ENCODE measurements at regions not wholly inside any gene's neighbourhood (a gene's known extent, or its start where the extent isn't known, plus 50 kb on each side); places are given as distances from the start of the nearest gene placed in this dataset.

GRCh38 chr2:60118917-60119316, 434.5 kb downstream of the BCL11A start:
- no peak for DNase-seq (ENCODE audit: extremely low spot score)
- ChIA-PET CTCF (no interaction called here), POLR2A (no interaction called here)
- TF ChIP-seq CTBP1 (IDR thresholded peaks at IDR 0.05; ENCODE audit: borderline replicate concordance) (no peak), SP1 (IDR thresholded peaks at IDR 0.05) (no peak), SUZ12 (IDR thresholded peaks at IDR 0.05) (no peak), L3MBTL2 (conservative IDR thresholded peaks at IDR 0.05) (no peak), TARDBP (IDR thresholded peaks at IDR 0.05) (no peak), ELF4 (IDR thresholded peaks at IDR 0.05) (no peak), FOXK2 (IDR thresholded peaks at IDR 0.05) (no peak), ARNT (IDR thresholded peaks at IDR 0.05) (no peak), BHLHE40 (IDR thresholded peaks at IDR 0.05; ENCODE audit: borderline replicate concordance) (no peak), ZNF384 (IDR thresholded peaks at IDR 0.05) (no peak), PKNOX1 (IDR thresholded peaks at IDR 0.05) (no peak), FOXA1 (IDR thresholded peaks at IDR 0.05) (no peak), FOXM1 (IDR thresholded peaks at IDR 0.05; ENCODE audit: borderline replicate concordance) (no peak), HDGF (IDR thresholded peaks at IDR 0.05; ENCODE audit: borderline replicate concordance) (no peak), NFRKB (IDR thresholded peaks at IDR 0.05) (no peak), LEF1 (IDR thresholded peaks at IDR 0.05; ENCODE audit: borderline replicate concordance) (no peak)

GRCh38 chr2:60118061-60118460, 435.4 kb downstream of the BCL11A start:
- DNase-seq (ENCODE audit: extremely low spot score), result no peak
- CTCF ChIA-PET, result no interaction called here
- TF ChIP-seq BHLHE40 (IDR thresholded peaks at IDR 0.05; ENCODE audit: borderline replicate concordance) (no peak), HDGF (IDR thresholded peaks at IDR 0.05; ENCODE audit: borderline replicate concordance) (no peak), ARNT (IDR thresholded peaks at IDR 0.05) (no peak), SUZ12 (IDR thresholded peaks at IDR 0.05) (no peak), L3MBTL2 (conservative IDR thresholded peaks at IDR 0.05) (no peak), FOXA1 (IDR thresholded peaks at IDR 0.05) (no peak), LEF1 (IDR thresholded peaks at IDR 0.05; ENCODE audit: borderline replicate concordance) (no peak), ZNF384 (IDR thresholded peaks at IDR 0.05) (no peak), CTBP1 (IDR thresholded peaks at IDR 0.05; ENCODE audit: borderline replicate concordance) (no peak), PKNOX1 (IDR thresholded peaks at IDR 0.05) (no peak), ELF4 (IDR thresholded peaks at IDR 0.05) (no peak), NFRKB (IDR thresholded peaks at IDR 0.05) (no peak), FOXM1 (IDR thresholded peaks at IDR 0.05; ENCODE audit: borderline replicate concordance) (no peak), FOXK2 (IDR thresholded peaks at IDR 0.05) (no peak), SP1 (IDR thresholded peaks at IDR 0.05) (no peak), TARDBP (IDR thresholded peaks at IDR 0.05) (no peak)
- POLR2A ChIA-PET, result no interaction called here

GRCh38 chr2:60116161-60116875, 437.1 kb downstream of the BCL11A start:
- ChIA-PET CTCF (no interaction called here), POLR2A (no interaction called here)
- DNase-seq (ENCODE audit: extremely low spot score), result no peak
- no peak for TF ChIP-seq ZNF384 (IDR thresholded peaks at IDR 0.05)
- TF ChIP-seq CTBP1 (IDR thresholded peaks at IDR 0.05; ENCODE audit: borderline replicate concordance), result no peak
- no peak for TF ChIP-seq BHLHE40 (IDR thresholded peaks at IDR 0.05; ENCODE audit: borderline replicate concordance)
- no peak for TF ChIP-seq SP1 (IDR thresholded peaks at IDR 0.05)
- no peak for TF ChIP-seq ELF4 (IDR thresholded peaks at IDR 0.05)

GRCh38 chr2:60109744-60110143, 443.7 kb downstream of the BCL11A start:
- no peak for DNase-seq (ENCODE audit: extremely low spot score)
- ChIA-PET CTCF (interaction anchor here (0.6 kb wide), 1 partner anchor 440 kb away, joined by 5 read pairs; no protein-coding TSS in a partner anchor), POLR2A (no interaction called here)
- TF ChIP-seq NFRKB (IDR thresholded peaks at IDR 0.05) (no peak), SUZ12 (IDR thresholded peaks at IDR 0.05) (no peak), ZNF384 (IDR thresholded peaks at IDR 0.05) (no peak), ELF4 (IDR thresholded peaks at IDR 0.05) (no peak), TARDBP (IDR thresholded peaks at IDR 0.05) (no peak), L3MBTL2 (conservative IDR thresholded peaks at IDR 0.05) (no peak), FOXK2 (IDR thresholded peaks at IDR 0.05) (no peak)

- TF ChIP-seq CTBP1 (IDR thresholded peaks at IDR 0.05; ENCODE audit: borderline replicate concordance) (no peak), FOXM1 (IDR thresholded peaks at IDR 0.05; ENCODE audit: borderline replicate concordance) (no peak), PKNOX1 (IDR thresholded peaks at IDR 0.05) (no peak), FOXA1 (IDR thresholded peaks at IDR 0.05) (no peak), LEF1 (IDR thresholded peaks at IDR 0.05; ENCODE audit: borderline replicate concordance) (no peak), FOXK2 (IDR thresholded peaks at IDR 0.05) (no peak), HDGF (IDR thresholded peaks at IDR 0.05; ENCODE audit: borderline replicate concordance) (no peak), TARDBP (IDR thresholded peaks at IDR 0.05) (no peak), NFRKB (IDR thresholded peaks at IDR 0.05) (no peak), SP1 (IDR thresholded peaks at IDR 0.05) (no peak), ELF4 (IDR thresholded peaks at IDR 0.05) (no peak), ARNT (IDR thresholded peaks at IDR 0.05) (no peak), SUZ12 (IDR thresholded peaks at IDR 0.05) (no peak), ZNF384 (IDR thresholded peaks at IDR 0.05) (no peak), L3MBTL2 (conservative IDR thresholded peaks at IDR 0.05) (no peak), BHLHE40 (IDR thresholded peaks at IDR 0.05; ENCODE audit: borderline replicate concordance) (no peak)
- ChIA-PET POLR2A (no interaction called here), CTCF (no interaction called here)
- DNase-seq (ENCODE audit: extremely low spot score), result no peak
These were observed 446.5 kb downstream of the BCL11A start for GRCh38 chr2:60106836-60107529.

- TF ChIP-seq CTBP1 (IDR thresholded peaks at IDR 0.05; ENCODE audit: borderline replicate concordance) (no peak), L3MBTL2 (conservative IDR thresholded peaks at IDR 0.05) (no peak), LEF1 (IDR thresholded peaks at IDR 0.05; ENCODE audit: borderline replicate concordance) (no peak), FOXM1 (IDR thresholded peaks at IDR 0.05; ENCODE audit: borderline replicate concordance) (no peak), NFRKB (IDR thresholded peaks at IDR 0.05) (no peak), HDGF (IDR thresholded peaks at IDR 0.05; ENCODE audit: borderline replicate concordance) (no peak), SP1 (IDR thresholded peaks at IDR 0.05) (no peak), ELF4 (IDR thresholded peaks at IDR 0.05) (no peak), TARDBP (IDR thresholded peaks at IDR 0.05) (no peak), SUZ12 (IDR thresholded peaks at IDR 0.05) (no peak), FOXA1 (IDR thresholded peaks at IDR 0.05) (no peak), PKNOX1 (IDR thresholded peaks at IDR 0.05) (no peak), FOXK2 (IDR thresholded peaks at IDR 0.05) (no peak), ZNF384 (IDR thresholded peaks at IDR 0.05) (no peak), BHLHE40 (IDR thresholded peaks at IDR 0.05; ENCODE audit: borderline replicate concordance) (no peak), ARNT (IDR thresholded peaks at IDR 0.05) (no peak)
- ChIA-PET POLR2A (no interaction called here), CTCF (no interaction called here)
- DNase-seq (ENCODE audit: extremely low spot score), result no peak
These were observed 447.5 kb downstream of the BCL11A start for GRCh38 chr2:60105906-60106305.

Data from HEK293T (cell line).